Fibroblast of lung (primary cell): ENCODE measurements at regions not wholly inside any gene's neighbourhood (a gene's known extent, or its start where the extent isn't known, plus 50 kb on each side); places are given as distances from the start of the nearest gene placed in this dataset.

Experiments
- EZH2 ChIP-seq: IDR thresholded peaks from 2 replicates; pipeline ENCODE4 v1.5.1; 2012; ENCODE audit warnings: low read length, control low read depth, mild to moderate bottlenecking; ENCODE audit errors: missing control alignments
- TF ChIP-seq, protein P1 (sequence below), 2 donors: IDR thresholded peaks in 1 of 2; conservative IDR thresholded peaks in 1 of 2; 1 replicate in 1 of 2; 2 replicates in 1 of 2; pipeline ENCODE4 v1.5.1; 2011 to 2012; ENCODE audit warnings: low read length in 2 of 2, control low read depth in 1 of 2, inconsistent platforms in 1 of 2, low read depth in 1 of 2, mild to moderate bottlenecking in 1 of 2

DNA sequence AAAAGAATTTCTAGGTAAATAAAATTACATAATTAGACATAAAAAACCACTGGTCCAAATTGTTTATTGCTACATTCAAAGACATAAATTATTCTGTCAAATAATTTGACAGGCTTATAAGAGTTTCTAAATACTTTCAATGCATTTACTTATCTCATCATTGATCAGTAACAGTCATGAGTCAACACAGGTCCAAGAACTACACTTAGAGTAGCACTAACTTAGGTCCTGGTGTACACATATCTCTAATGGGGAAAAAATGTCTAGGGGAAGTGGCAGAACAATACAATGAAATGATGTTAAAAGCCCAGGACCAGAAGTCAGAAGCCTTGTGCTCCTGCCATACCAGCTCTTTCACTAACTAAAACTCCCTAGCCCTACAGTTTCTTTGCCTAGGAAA lies 96.5 kb upstream of the SLCO6A1 start:
- TF ChIP-seq, protein P1, sequence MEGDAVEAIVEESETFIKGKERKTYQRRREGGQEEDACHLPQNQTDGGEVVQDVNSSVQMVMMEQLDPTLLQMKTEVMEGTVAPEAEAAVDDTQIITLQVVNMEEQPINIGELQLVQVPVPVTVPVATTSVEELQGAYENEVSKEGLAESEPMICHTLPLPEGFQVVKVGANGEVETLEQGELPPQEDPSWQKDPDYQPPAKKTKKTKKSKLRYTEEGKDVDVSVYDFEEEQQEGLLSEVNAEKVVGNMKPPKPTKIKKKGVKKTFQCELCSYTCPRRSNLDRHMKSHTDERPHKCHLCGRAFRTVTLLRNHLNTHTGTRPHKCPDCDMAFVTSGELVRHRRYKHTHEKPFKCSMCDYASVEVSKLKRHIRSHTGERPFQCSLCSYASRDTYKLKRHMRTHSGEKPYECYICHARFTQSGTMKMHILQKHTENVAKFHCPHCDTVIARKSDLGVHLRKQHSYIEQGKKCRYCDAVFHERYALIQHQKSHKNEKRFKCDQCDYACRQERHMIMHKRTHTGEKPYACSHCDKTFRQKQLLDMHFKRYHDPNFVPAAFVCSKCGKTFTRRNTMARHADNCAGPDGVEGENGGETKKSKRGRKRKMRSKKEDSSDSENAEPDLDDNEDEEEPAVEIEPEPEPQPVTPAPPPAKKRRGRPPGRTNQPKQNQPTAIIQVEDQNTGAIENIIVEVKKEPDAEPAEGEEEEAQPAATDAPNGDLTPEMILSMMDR (conservative IDR thresholded peaks at IDR 0.05 in 1 of 2, IDR thresholded peaks at IDR 0.05 in 1 of 2; ENCODE audit: low read depth in 1 of 2, low read length in 2 of 2), result no peak
- TF ChIP-seq EZH2, result no peak
